ENCODE measurements at regions not wholly inside any gene's neighbourhood (a gene's known extent, or its start where the extent isn't known, plus 50 kb on each side); places are given as distances from the start of the nearest gene placed in this dataset.

DNA sequence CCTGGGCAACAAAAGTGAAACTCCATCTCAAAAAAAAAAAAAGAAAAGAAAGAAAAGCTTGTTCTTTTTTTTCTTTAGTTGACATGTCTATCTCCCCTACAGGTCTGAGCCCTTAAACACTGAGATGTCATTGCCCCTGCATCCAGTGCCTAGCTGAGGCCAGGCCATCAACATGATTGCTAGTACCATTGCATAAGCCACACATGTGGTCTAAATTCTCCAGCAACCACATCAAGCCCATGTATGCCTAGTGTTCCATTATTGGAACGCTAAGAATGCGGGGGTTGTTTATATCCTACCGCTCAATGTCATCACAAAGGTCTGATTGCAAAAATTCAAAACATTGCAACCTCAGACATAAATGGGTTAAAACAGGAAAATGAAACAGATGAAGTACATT, 62.7 kb downstream of the NPTX2 start:
- DNase-seq (ENCODE audit: low read depth): no peak

DNA sequence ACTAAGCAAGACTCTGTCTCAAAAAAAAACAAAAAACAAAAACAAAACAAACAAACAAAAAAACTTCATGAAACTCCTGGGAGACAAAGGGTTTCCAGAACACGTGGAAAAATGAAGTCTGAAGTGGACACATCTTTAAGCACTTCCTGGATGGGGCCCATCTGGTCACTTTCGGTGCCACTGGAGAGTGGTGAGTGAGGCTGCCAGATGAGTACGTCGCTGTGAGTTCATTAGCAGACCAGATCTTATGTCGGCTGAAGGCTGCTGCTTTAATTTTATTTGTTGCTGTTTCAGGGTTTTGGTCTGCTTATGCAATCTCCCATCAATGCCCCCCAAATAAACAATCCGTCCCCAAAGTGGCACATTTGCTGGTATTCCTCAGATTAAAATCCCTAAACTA, 64.4 kb downstream of the NPTX2 start:
- no peak for DNase-seq (ENCODE audit: low read depth)

DNA sequence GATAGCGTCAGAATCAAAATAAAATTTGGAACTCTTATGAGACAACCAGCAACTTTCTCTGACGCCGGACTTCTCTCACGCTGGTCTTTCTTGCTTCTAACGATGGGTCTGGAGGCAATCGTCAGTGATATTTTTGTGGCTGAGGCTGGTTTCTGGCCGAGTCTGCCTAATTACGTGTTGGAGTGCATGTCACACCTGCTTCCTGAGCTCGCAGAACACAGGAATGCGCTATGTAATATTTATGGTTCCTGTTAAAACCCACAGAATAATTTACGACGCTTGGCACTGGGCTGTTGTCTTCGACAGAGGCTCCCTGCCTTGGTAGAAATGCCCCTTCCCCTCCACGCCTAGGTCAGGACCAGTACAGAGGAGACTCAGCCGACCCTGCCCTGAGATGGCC, 64.9 kb downstream of the NPTX2 start:
- DNase-seq (ENCODE audit: low read depth): no peak

DNA sequence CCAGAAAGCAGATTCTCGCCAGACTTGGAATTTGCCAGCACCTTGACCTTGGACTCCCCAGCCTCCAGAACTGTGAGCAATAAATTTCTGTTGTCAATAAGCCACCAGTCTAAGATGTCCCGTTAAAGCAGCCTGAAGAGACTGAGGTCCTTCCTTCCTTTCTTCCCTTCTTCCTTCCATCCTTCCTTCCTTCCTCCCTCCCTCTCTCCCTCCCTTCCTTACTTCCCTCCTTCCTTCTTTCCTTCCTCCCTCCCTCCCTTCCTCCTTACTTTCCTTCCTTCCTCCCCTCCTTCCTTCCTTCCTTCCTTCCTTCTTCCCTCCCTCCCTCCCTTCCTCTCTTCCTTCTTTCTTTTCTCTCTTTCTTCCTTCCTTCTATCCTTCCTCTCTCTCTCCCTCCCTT, 66.4 kb downstream of the NPTX2 start:
- DNase-seq (ENCODE audit: low read depth): no peak

DNA sequence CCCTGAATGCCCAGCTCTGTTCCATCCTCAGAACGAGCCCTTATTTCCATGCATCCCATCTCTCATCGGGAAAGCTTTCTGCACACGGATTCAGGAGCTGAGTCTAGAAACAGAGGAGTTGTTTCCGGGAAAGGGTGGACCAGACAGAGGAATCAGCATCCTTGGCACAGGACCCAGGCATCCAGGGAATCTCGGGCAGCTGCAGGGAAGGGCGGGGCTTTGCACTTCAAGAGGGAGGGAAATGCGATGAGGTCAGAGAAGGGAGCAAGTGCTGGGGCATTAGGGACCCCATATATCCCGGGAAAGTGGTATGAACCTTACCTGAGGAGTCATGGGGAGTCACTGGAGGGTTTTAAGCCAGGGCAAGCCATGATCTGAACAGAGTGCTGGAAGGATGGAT, 68.5 kb downstream of the NPTX2 start:
- no peak for DNase-seq (ENCODE audit: low read depth)

DNA sequence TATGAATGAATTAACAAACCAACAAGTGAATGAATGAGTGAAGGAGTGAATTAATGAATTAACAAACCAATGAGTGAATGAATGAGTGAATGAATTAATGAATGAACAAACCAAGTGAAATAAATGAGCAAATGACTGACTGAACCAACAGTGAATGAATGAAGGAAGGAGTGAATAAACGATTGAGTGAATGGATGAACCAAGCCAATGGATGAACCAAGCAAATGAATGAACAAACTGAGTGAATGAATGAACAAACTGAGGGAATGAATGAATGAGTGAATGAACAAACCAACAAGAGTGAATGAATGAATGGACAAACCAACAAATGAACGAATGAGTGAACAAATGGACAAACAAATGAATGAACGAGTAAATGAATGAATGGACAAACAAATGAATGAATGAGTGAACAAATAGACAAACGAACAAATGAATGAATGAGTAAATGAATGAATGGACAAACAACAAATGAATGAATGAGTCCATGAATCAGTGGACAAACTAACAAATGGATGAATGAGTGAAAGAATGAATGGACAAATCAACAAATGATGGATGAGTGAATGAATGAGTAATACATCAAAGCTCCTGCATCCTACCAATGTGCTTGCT, 69.5 kb downstream of the NPTX2 start:
- no peak for DNase-seq (ENCODE audit: low read depth)

DNA sequence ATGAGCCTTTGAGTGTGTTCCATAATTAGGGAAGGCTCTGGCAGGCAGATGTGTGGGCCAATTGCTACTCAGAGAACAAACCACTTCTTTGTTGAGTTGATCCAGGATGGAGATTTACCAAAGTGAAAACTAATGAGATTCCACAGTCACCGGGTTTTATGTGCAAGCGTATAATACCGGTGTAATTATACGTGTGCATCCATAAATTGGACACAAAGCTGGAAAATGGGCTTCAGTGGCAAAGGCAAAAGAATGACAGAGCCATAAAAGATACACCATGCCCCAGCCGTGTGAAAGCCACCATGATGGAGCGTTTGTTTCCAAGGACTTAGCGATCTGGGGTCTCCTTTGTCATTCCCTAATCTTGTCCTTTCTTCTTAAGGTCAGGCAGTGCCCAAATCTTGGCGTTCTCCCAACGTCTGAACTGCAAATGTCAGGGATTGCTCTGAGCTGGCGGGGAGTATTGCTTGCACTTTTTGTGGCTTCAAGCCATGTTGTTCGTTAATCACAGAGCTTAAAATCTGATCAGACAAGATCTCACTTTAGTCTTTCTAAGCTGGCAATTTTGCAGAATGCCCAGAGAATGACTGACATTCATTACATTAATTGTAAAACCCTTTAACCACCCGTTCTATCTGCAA, 70.1 kb downstream of the NPTX2 start:
- no peak for DNase-seq (ENCODE audit: low read depth)

DNA sequence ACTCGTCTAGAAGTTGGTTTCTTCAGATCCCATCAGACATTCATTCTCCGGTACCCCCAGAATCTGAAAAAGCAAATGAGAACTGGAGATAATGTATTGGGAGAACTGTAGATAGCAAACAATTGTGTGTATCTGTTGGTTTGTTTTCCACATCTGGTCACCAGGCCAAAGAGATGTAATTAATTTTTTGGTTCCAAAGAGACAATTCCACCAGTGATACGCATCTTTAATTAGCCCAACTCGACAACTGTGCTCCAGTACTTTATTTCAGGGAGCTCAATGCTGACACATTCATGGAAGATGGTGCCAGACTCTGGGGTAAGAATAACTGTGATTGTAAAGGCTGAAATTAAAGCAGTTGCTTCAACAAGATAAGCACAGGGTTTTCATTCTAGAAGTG, 74.5 kb downstream of the NPTX2 start:
- no peak for DNase-seq (ENCODE audit: low read depth)

DNA sequence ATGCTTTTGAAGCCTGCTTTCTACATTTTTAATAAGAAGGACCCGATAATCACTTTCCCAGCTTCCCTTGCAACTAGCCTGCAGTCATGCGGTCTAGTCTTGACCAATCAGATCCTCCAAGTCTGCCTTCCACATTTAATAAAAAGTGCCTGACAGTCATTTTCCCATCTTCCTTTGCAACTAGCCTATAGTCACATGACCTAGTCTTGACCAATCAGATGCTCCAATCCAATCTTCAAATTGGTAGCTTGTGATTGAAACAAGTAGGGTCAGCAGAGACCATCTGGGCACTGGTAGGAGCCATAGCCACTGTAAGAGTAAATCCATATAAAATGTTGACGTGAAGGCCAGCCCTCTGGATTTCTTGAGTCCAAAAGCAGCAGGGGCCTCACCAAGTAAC, 80.0 kb downstream of the NPTX2 start:
- no peak for DNase-seq (ENCODE audit: low read depth)

DNA sequence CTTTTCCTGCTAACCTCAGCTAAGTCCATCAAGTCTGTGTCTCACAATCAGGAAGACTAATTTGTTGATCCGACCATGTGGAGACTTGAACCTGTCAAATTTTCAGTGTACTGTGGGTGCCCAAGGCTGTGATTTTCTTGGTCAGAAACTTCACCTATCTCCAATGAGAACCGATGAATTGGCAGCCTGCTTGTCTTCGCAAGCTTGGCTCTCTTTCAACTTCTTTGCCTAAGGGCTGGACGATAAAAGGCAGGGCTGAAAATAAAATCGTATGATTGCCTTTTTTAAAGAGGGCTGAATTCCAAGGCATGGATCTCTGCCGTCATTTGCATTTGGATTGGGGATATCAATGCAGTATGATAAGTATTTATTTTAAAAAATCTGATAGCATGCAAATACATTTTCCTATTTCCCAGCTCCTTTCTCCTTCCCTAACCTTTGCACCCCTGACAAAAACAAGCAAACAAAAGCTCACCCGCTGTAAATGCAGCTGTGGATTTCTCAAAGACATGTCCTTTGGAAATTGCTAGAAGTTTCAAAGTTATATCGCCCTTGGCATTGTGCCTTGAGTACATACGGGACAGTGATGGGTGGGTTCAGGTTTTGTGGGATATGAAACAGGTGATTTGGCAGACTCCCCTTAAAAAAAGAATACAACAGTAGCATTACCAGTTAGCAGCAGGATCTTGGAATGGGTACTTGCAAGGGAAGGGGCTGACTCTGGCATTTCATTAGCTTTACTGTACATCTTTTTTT, 80.6 kb downstream of the NPTX2 start:
- no peak for DNase-seq (ENCODE audit: low read depth)

DNA sequence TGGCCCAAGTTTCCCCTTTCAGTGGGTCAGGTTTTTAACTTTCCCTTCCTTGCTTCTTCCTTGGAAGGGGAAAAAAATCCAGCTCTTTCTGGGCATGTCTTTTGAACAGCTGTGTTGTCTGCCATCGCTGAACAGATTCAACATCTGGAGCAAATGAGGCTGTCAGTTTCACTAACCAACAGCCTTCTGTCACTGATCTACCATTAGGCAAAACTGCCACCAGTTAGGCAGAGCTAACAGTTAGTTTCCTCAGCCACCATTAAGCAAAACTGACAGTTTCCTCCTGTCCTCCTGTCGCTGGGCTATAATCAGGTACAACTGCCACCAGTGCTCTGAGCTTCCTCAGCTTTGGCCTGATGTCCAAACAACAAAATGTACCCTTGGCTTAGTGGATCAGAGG, 81.9 kb downstream of the NPTX2 start:
- DNase-seq (ENCODE audit: low read depth): no peak

DNA sequence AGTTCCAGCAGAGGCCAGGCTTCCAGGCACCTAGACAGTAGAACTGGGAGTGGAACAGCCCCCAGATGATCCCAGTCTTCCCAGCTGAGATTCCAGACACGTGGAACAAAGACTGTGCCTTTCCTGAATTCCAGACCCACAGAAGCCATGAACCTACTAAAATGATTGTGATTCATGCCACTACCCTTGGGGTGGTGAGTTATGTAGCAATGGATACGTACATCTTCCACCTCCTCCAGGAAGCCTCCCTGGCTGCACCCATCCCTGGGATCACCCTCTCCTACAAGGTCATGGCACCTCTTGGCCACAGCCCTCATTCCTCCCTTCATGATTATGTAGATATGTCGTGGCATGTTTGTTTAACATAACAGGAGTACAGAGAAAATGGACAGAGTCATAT, 83.4 kb downstream of the NPTX2 start:
- DNase-seq (ENCODE audit: low read depth): no peak

DNA sequence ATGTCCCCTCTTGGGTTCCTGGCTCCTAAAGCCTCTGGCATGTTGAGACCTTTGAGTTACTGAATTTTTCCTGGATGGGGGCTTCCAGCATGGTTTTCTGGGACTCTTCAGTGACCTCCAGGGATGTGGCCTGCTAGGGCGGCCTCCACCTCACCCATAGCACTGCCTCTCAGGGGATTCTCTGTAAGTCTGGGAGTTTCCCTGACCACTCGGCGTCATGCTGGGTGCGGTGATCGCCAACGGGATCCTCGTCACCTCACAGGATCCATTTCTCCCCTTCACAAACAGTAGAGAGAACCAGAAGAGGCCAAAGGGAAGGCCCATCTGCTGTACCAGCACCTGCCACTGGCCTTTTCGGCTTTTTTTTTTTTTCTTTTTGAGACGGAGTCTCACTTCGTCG, 84.3 kb downstream of the NPTX2 start:
- no peak for DNase-seq (ENCODE audit: low read depth)

DNA sequence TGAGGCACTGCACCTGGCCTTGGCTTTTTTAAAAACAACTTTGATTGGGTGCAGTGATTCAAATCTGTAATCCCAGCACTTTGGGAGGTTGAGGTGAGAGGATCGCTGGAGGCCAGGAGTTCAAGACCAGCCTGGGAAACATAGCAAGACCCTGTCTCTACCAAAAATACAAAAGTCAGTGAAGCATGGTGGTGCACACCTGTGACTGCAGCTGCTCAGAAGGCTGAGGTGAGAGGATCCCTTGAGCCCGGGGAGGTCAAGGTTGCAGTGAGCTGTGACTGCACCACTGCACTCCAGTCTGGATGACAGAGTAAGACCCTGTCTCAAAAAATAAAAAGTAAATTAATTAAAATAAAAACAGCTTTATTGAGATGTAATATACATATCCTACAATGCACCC, 84.9 kb downstream of the NPTX2 start:
- no peak for DNase-seq (ENCODE audit: low read depth)

DNA sequence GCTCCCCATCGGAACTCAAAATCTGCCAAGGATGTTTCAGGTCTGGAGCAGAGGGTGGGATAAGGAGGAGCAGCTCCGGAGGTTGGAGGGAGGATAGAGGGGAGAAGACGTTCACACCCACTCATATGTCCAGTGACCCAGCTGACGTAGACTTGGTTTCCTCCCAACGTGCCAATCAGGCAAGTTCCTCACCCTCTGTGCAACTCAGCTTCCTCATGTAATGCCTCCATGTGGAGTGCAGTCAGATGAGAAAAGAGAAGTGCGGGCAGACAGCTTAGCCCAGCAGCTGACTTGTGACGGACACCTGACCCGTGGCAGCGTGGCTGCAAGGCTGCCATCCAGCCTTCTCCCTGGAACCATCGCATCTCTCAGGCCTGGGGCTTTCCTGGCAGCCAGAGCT, 86.8 kb downstream of the NPTX2 start:
- DNase-seq (ENCODE audit: low read depth): no peak

DNA sequence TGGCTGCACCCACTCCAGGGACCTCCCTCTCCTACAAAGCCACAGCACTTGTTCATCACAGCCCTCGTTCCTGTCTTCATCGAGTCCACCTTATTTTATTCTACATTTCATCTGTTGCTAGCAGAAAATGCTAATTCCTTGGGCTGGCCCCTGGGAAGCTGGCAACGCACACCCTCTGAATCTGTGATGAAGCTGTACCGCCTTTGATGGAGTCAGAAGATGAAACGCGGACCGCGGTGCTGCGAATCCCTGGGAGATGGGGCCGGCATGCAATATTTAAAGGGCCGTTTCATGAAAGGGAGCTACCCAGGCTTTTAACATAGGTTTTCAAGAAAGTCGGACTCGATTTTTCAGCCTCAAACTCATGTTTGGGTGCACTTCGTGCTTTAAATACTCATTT, 88.5 kb downstream of the NPTX2 start:
- no peak for DNase-seq (ENCODE audit: low read depth)

DNA sequence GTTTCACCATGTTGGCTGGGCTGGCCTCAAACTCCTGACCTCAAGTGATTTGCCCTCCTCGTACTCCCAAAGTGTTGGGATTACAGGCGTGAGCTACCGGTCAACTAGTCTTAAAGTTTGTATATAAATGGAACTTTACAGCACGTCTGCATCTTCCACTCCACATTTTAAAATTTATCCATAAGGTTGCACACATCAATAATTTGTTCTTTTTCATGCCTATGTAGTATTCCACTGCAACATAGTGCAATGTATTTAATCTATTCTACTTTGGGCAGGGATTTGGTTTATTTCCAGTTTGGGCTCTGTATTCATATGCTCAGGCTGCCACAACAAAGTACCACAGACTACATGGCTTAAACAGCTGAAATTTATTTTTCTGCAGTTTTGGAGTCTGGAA, 90.0 kb downstream of the NPTX2 start:
- no peak for DNase-seq (ENCODE audit: low read depth)

DNA sequence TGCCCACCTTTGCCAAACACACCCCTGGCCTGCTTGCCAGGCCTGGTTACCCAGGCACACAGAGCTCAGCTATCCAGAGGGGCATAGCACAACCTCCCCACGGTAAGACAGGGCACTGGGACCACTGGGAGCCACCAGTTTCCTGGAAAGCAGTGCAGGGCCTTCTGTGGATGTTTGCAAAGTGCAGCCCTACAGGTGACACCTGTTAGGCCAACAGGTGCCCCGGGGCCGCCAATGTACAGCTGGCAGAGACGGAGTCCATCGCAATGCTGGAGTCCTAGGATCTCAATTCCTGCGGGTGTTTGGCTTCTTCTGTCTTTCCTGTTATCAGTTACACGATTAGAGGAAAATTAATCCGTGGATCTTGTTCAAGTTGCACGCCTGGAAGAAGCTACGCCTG, 94.9 kb downstream of the NPTX2 start:
- no peak for DNase-seq (ENCODE audit: low read depth)

DNA sequence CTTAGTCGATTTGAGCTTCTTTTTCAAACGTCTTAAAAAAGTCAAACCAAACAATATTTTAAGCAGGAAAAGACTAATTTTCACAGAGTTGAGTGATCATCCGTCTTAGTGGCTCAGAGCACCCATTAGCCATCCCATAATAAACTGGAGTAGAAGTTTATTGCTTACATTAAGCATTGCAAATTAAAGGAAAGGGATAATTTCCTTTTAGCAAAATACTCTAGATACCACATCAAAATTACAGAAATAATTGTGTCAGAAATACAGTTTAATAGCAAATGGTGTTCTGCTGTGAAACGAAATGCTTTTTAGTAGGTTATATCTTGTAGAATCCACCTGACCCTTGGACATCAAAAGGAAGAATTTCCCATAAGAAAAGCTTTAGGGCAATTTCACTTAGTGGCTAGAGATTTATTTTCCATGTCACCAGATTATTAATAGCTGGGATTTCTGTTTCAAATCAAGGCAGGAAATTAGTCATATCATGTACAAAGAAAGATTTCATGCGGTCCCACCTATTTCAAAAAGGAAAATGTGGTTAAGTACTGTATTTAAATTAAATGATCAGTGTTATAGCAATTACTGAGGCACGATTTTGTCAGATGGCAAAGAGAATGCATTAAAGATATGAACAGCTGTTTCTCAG, 96.2 kb downstream of the NPTX2 start:
- DNase-seq (ENCODE audit: low read depth): no peak

DNA sequence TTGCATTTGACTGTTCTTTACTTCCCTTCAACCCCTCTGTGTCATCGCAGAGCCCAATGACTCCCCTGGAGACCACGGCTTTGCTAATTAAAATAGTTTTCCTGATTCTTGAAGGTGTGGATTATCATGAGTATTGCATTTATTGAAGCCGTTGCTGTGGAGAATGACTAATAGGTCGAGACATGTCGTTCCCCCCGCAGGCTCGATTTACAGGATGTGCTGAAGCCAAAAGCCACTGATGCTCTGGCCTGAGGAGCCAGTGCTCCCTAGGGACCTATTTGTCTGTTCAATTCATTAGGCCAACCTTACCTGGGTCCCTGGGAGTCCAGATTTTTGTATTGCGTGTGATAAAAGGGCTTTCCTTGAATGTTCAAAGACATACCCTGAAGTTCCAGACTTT, 102.3 kb downstream of the NPTX2 start:
- DNase-seq (ENCODE audit: low read depth): no peak

DNA sequence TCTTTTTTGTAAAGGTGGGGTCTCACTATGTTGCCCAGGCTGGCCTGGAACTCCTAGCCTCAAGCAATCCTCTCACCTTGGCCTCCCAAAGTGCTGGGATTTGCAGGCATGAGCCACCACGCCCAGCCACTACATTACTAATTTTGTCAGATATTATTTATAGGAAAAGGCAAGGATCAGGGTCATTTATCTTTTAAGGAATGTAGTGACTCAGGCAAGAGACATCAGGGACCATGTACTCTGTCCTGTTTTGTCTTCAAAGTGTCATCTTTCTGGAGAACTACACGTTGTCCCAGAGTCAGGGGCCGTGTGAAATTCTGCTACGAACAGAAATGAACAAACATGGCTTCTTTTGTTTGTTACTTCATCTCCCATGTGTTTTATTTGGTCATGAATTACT, 105.3 kb downstream of the NPTX2 start:
- DNase-seq (ENCODE audit: low read depth): no peak

DNA sequence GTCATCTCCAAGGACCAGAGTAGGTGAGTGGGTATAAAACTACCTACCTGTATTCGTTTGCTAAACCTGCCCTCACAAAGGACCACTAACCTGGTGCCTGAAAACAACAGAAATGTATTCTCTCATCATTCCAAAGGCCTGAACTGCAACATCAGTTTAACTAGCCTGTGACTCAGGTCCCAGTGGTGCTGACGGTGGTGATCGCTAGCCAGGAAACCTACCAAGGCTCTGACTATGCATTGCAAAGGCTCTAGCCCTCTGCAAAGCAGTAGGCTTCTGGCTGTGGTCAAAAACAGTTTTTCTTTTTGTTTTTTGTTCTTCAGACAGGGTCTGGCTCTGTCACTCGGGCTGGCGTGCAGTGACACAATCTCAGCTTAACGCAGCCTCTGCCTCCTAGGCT, 107.5 kb downstream of the NPTX2 start:
- no peak for DNase-seq (ENCODE audit: low read depth)

DNA sequence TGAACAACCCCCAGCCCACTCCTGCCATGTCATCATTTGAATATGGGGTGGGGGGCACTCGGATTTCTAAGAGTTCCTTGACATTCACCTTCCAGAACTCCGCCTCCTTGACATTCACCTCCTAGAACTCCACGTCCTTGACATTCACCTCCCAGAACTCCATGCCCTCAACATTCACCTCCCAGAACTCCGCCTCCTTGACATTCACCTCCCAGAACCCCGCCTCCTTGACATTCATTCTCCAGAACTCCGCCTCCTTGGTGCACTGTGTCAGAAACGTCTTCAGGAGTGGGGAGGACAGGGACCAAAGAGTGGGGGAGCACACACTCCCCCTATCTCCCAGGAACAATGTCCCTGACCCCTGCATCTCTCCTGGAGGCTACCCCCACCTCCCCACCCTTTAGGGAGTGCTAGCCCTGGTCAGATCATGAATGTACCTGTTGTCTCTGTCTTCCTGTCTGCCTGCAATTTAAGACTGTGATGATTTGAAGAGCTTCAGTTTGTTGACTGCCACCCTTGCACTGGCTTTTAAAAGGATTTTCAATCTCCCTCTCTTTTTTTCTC, 110.1 kb downstream of the NPTX2 start:
- no peak for DNase-seq (ENCODE audit: low read depth)

All from activated T-cell treated with anti-CD3 and anti-CD28 coated beads for 1 hour (primary cell).